Stimulated activated CD4-positive, alpha-beta T cell treated with anti-CD3 and anti-CD28 coated beads, Interleukin-2, amount 100 ng/mL, for 4 hours (primary cell): ENCODE measurements at regions not wholly inside any gene's neighbourhood (a gene's known extent, or its start where the extent isn't known, plus 50 kb on each side); places are given as distances from the start of the nearest gene placed in this dataset.

Source experiments
- DNase-seq: peaks from one replicate; pipeline ENCODE4 v3.0.0-alpha.2; 2020; ENCODE audit warnings: low read depth

DNA sequence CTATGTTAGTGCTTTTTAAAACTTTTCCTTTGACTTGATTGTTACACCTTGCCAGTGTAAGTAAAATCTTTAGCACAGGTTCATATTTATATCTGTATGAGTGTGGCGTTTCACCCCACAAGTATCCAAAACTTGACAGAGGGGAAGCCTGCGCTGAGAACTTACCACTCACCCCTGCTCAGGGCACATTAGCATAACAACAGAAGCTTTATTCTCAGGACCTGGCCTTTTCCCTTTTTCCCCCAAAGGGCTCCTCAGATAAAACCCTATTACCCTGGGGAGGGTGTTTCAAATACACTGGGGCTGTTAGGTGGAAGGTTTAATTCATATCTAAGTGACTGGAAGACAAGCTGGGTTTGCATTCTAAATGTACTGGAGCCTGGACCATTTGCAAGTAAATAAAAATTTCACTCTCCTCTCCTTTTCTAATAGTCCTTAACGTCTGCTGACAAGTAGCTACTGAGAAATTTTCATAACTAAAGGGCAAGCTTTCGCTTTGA, 276.6 kb downstream of the RNF152 start:
- DNase-seq = no peak

DNA sequence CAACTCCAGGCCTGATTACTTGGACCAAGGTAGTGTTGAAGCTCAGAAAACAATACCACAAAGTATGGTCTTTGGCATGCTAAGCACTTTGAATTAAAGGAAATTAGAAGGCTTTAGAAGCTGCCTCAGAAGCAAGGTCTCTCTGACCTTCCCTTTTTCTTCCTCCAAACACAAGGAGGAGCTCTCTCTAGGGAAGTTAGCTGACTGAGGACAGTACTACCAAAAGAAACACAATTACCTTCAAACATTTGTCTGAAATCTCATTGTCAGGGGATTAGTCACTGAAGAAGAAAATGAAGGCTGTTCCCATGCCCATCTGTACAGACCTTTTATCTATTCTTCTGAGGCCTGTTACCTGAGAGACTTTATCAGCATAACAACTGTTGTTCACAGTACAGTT, 279.3 kb downstream of the CDH20 start:
- no peak for DNase-seq

DNA sequence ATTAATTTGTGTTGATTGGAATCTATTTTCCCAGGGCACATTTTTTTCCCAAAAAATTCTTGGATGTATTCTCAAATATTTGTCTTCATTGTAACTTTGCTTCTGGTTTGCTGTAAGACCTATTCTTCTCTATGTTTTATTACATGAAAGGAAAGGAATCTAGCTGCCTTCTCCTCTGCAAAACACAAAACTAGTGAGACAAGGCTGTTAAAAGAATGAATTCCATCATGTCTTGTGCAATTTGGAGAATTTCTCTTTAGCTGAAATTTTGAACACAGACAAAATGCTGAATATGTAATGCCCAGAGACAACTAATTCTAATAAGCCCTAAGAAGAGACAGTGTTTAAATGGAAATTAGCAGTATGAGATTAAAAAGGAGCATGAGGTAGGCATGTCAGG, 275.9 kb downstream of the CDH20 start:
- DNase-seq = no peak

DNA sequence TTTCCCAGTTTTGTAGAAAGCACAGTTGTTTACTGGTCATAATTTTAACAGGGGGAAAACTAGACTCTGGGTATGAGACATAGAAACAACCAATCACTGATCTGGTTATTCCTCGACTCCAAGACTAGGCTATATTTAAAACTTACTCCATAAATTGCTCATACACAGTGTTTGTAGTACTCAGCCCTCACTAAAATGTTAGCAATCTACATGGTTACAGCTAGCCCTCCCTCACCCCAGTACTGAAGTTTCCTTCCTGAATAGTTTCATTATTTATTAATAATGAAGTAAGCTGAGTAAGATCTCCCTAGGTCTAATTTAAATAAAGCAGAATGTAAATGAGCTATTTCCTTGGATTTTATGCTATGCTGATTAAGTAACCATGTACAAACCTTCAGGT, 275.1 kb downstream of the CDH20 start:
- no peak for DNase-seq

DNA sequence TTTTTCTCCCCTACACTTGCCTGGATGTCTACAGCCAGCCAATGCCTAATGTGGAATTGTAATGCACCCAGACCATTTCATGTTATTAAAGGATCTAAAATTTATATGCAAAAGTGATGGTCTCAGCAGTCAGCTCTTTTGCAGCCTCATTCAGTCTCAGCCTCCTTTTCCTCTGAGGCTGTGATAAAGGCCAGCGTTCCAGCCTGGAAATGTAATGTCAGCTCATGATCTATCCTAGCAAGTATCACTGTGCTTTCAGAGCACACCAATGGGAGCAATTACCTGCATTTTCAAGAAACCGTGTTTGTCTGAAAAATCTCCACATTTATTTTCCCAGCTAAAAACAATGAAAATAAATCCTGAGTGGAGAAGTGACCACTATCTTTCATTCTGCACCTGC, 274.6 kb downstream of the CDH20 start:
- DNase-seq = no peak

DNA sequence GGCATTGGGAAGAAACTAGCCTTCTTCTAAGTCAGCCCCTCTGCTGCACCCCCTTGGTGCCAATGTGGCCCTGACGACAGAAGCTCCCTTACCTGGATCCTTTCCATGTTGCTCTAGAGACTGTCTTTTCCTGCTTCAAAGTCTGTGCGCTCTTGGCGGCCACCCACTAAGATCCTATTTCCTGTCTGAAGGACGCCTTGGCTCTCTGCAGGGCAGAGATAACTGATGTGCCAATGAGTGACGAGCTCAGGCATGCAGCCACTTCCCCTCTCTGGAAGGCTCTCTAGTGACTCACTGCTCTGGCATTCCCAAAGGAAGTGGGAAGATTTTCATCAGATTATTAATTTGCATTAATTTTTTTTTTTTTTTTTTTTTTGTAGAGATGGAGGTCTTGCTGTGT, 273.5 kb downstream of the CDH20 start:
- no peak for DNase-seq

DNA sequence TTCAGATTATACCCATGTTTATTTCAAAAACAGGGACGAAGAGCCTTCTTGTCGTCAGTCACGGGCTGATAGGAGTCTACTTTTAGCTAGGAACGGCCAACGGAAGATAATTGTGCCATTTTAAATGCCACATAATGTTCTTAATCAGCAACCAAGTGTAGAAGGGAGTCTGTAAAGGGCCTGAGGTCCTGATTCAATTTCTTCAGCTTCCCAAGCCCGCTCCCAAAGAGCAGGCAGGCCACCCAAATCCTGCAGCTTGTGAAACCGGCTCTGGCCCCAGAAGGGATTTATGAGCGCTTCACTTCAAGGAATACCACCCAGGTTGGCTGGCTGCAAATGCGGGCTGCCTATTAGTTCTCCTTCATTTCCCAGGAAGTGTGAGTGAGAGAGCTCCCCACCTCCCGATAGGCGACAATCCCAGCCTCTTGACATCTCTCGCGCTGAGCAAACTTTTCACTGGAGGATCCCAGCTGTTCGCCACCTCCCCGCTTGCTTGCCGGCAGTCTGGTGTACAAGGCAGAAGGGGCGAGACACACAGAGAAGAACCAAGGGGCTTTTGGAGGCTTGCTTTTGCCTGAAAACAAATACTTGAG, 272.9 kb downstream of the CDH20 start:
- DNase-seq = no peak

DNA sequence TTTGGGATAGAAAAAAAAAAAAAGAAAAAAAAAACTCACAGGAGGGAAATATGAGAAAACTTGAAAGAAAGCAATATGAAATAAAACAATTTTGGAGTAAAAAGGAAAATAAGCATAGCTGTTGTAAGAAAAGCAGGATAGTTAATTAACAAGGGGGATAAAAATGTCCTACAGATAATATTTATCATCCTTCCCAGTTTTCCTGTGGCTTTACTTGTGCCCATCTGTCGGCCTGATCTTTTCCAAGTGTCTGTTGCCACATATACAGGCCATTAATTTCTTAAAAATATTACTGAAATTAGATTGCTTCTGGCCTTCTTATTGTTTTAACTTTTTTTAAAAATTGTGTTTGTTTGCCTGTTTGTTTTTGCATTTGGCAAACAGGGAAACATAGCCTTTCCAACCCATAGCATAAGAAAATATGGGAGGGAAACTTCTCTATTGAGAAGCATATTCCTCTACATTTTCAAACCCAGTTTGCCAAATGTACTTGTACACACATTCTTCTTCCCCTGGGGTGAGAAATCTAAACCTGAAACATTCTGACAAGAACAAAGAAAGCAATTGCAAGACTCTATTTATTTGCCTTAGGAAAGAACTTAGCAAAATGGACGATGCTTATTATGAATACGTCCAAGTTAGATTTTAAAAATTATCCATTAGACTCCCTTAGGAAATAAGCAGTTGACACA, 272.3 kb downstream of the CDH20 start:
- no peak for DNase-seq
